ENCODE measurements at regions not wholly inside any gene's neighbourhood (a gene's known extent, or its start where the extent isn't known, plus 50 kb on each side); places are given as distances from the start of the nearest gene placed in this dataset.

GRCh38 chr11:110035357-110035756 lies 57.8 kb upstream of the ZC3H12C start:
- TF ChIP-seq EP300 (IDR thresholded peaks at IDR 0.05) (no peak), CTCF (IDR thresholded peaks at IDR 0.05) (no peak), POLR2A (IDR thresholded peaks at IDR 0.05; ENCODE audit: low read depth) (no peak)

Measured in esophagus muscularis mucosa (tissue), 4 donors.